LoVo (cell line): ENCODE measurements at regions not wholly inside any gene's neighbourhood (a gene's known extent, or its start where the extent isn't known, plus 50 kb on each side); places are given as distances from the start of the nearest gene placed in this dataset.
"Not testable (repeated sequence)": the region's sequence is repeated elsewhere in the genome, so short reads cannot be mapped to it uniquely, and the experiment has no call there.

Source experiments
- DNase-seq: peaks from one replicate; pipeline ENCODE4 v3.0.0-alpha.2; 2016; ENCODE audit warnings: low spot score

- no peak for DNase-seq
Observed at GRCh38 chr2:144010096-144010836, 509.7 kb downstream of the ZEB2 start.

GRCh38 chr2:144006139-144006538, 513.8 kb downstream of the ZEB2 start:
- DNase-seq, result no peak

- no peak for DNase-seq
Observed at GRCh38 chr2:144004742-144005141, 515.2 kb downstream of the ZEB2 start.

GRCh38 chr2:144003460-144004075, 516.4 kb downstream of the ZEB2 start:
- no peak for DNase-seq

- DNase-seq, result no peak
Observed at GRCh38 chr2:143996974-143997373, 522.9 kb downstream of the ZEB2 start.

GRCh38 chr2:143994961-143995360, 525.0 kb downstream of the ZEB2 start:
- DNase-seq, result no peak

- DNase-seq, result not testable (repeated sequence)
Observed at GRCh38 chr2:143991596-143991995, 528.3 kb downstream of the ZEB2 start.

- no peak for DNase-seq
Observed at GRCh38 chr2:143988082-143988481, 531.8 kb downstream of the ZEB2 start.

- no peak for DNase-seq
Observed at GRCh38 chr2:143981428-143981827, 538.5 kb downstream of the ZEB2 start.

GRCh38 chr2:143977356-143977755, 542.6 kb downstream of the ZEB2 start:
- no peak for DNase-seq

- no peak for DNase-seq
Observed at GRCh38 chr2:143975216-143975615, 544.7 kb downstream of the ZEB2 start.

GRCh38 chr2:143974262-143974661, 545.7 kb downstream of the ZEB2 start:
- no peak for DNase-seq

GRCh38 chr2:143968860-143969259, 551.1 kb downstream of the ZEB2 start:
- DNase-seq, result no peak

- no peak for DNase-seq
Observed at GRCh38 chr2:143968360-143968759, 551.6 kb downstream of the ZEB2 start.

- no peak for DNase-seq
Observed at GRCh38 chr2:143965493-143966164, 554.3 kb downstream of the ZEB2 start.

- no peak for DNase-seq
Observed at GRCh38 chr2:143964891-143965290, 555.0 kb downstream of the ZEB2 start.

GRCh38 chr2:143960177-143960576, 559.7 kb downstream of the ZEB2 start:
- DNase-seq, result no peak

GRCh38 chr2:143957321-143957720, 562.6 kb downstream of the ZEB2 start:
- no peak for DNase-seq

- no peak for DNase-seq
Observed at GRCh38 chr2:143955401-143956065, 564.4 kb downstream of the ZEB2 start.

- no peak for DNase-seq
Observed at GRCh38 chr2:143954844-143955243, 565.1 kb downstream of the ZEB2 start.

GRCh38 chr2:143954186-143954585, 565.7 kb downstream of the ZEB2 start:
- no peak for DNase-seq

- no peak for DNase-seq
Observed at GRCh38 chr2:143953451-143954030, 566.4 kb downstream of the ZEB2 start.
